ENCODE measurements at regions not wholly inside any gene's neighbourhood (a gene's known extent, or its start where the extent isn't known, plus 50 kb on each side); places are given as distances from the start of the nearest gene placed in this dataset.

GRCh38 chr18:78780719-78781600, 198.7 kb upstream of the SALL3 start:
- no peak for DNase-seq (ENCODE audit: low read depth)
- no peak for TF ChIP-seq CTCF (conservative IDR thresholded peaks at IDR 0.05; ENCODE audit: low read length)
- H3K4me3 ChIP-seq (ENCODE audit: low read length) = no peak overlapping the region

DNA sequence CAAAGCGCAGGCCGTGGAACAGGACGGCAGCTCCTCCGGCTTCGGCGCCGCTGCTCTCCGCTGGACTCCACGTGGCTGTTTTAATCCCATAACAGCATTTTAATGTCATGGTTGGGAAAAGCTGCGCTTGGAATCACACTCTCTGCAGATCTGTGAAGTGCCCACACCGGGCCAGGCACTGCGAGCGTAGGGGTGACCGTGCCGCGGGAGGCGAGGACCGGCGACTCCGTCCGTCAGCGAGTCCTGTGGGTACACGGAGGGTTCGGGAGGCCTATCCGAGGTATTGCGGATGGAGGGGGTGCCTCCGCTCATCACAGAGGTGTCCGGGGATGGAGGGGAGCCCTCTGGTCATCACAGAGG, 198.0 kb upstream of the SALL3 start:
- no peak for DNase-seq (ENCODE audit: low read depth)
- no peak overlapping the region for H3K4me3 ChIP-seq (ENCODE audit: low read length)
- no peak for TF ChIP-seq CTCF (conservative IDR thresholded peaks at IDR 0.05; ENCODE audit: low read length)

- no peak overlapping the region for H3K4me3 ChIP-seq (ENCODE audit: low read length)
- DNase-seq (ENCODE audit: low read depth) = no peak
- no peak for TF ChIP-seq CTCF (conservative IDR thresholded peaks at IDR 0.05; ENCODE audit: low read length)
These were observed 196.6 kb upstream of the SALL3 start for GRCh38 chr18:78782951-78783563.

GRCh38 chr18:78783564-78783960, 196.1 kb upstream of the SALL3 start:
- H3K4me3 ChIP-seq (ENCODE audit: low read length) = no peak overlapping the region
- no peak for DNase-seq (ENCODE audit: low read depth)
- TF ChIP-seq CTCF (conservative IDR thresholded peaks at IDR 0.05; ENCODE audit: low read length) = no peak

DNA sequence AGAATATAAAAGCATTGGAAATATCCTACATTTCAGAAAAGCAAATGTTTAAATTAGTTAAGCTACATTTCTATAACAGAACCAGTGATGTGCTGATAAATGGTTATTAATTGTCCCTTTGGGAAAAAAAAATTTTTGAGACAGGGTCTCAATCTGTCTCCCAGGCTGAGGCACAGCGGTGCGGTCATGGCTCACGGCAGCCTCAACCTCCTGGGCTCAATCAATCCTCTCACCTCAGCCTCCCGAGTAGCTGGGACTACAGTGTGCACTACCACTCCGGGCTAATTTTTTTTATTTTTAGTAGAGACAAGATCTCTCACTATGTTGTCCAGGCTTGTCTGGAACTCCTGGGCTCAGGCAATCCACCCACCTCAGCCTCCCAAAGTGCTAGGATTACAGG, 194.8 kb upstream of the SALL3 start:
- H3K4me3 ChIP-seq (ENCODE audit: low read length) = no peak overlapping the region
- TF ChIP-seq CTCF (conservative IDR thresholded peaks at IDR 0.05; ENCODE audit: low read length) = no peak
- no peak for DNase-seq (ENCODE audit: low read depth)

GRCh38 chr18:78785706-78786105, 193.9 kb upstream of the SALL3 start:
- DNase-seq (ENCODE audit: low read depth) = no peak
- H3K4me3 ChIP-seq (ENCODE audit: low read length) = no peak overlapping the region
- no peak for TF ChIP-seq CTCF (conservative IDR thresholded peaks at IDR 0.05; ENCODE audit: low read length)

DNA sequence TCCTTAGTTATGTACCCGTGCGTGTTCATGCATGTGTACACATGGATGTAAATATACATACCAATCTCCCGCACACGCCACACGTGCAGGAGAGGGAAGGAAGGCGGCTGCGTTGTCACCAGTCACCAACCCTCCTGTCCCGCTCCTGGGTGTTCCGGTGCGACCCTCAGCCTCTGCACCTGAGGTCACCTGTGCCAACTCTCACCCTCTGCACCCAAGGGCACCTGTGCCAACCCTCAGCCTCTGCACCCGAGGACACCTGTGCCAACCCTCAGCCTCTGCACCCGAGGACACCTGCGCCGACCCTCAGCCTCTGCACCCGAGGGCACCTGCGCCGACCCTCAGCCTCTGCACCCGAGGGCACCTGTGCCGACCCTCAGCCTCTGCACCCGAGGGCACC, 192.8 kb upstream of the SALL3 start:
- no peak overlapping the region for H3K4me3 ChIP-seq (ENCODE audit: low read length)
- no peak for DNase-seq (ENCODE audit: low read depth)
- no peak for TF ChIP-seq CTCF (conservative IDR thresholded peaks at IDR 0.05; ENCODE audit: low read length)

Measured in AG10803 (cell line).